ENCODE measurements at regions not wholly inside any gene's neighbourhood (a gene's known extent, or its start where the extent isn't known, plus 50 kb on each side); places are given as distances from the start of the nearest gene placed in this dataset.

DNA sequence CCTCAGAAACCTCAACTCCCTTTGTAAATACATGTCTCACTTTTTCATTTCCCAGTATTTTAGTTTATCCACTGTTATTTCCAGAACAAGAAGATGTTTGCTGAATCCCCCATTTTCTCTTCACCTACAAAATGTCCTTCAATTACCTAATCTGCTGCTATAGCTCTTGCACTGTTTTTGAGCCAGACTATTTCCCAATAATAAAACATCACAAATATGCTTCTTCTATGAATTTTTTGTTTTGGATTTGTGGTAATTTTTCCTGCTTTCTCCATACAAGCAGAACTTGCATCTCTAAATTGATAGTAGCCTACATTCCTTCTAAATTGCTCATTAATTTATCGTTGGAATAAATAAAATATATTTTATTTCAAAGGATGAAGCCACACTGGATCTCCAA is 199.6 kb upstream of the C1orf87 start:
- Histone ChIP-seq H3K27me3 (ENCODE audit: control insufficient read depth in 4 of 4, insufficient read depth in 4 of 4, low read length in 3 of 4) (no peaks in the 10 kb centered on the region), H3K27ac (ENCODE audit: low read depth in 1 of 2, low read length in 2 of 2) (no peak overlapping the region), H3K9me3 (ENCODE audit: control insufficient read depth in 4 of 4, low read length in 3 of 4) (no peaks in the 10 kb centered on the region), H3K36me3 (ENCODE audit: control insufficient read depth in 4 of 4, insufficient read depth in 3 of 4, low read depth in 1 of 4, low read length in 3 of 4) (no peaks in the 10 kb centered on the region), H3K4me3 (ENCODE audit: low read depth in 1 of 3, low read length in 3 of 3) (no peak overlapping the region), H3K9ac (ENCODE audit: low read depth in 1 of 2, low read length in 2 of 2) (no peak overlapping the region), H3K4me1 (ENCODE audit: control insufficient read depth in 4 of 4, insufficient read depth in 4 of 4, low read length in 3 of 4) (peaks cover 5 to 33% (median 25%) of the 10 kb centered on the region in 4 donors)
- 86% methylated on average over 1 of the region's 1 CpG for WGBS
- no peak for DNase-seq (ENCODE audit: low spot score)
- no peak for TF ChIP-seq HNF4A (conservative IDR thresholded peaks at IDR 0.05)
- no peak for TF ChIP-seq GABPA (IDR thresholded peaks at IDR 0.05 in 1 of 2, conservative IDR thresholded peaks at IDR 0.05 in 1 of 2)
- TF ChIP-seq JUND (IDR thresholded peaks at IDR 0.05) = no peak
- TF ChIP-seq TAF1 (conservative IDR thresholded peaks at IDR 0.05) = no peak
- TF ChIP-seq FOXA2 (IDR thresholded peaks at IDR 0.05) = no peak
- peak; percentile 19 for TF ChIP-seq YY1 (IDR thresholded peaks at IDR 0.05)
- no peak for TF ChIP-seq CTCF (IDR thresholded peaks at IDR 0.05; ENCODE audit: low read depth, low read length, missing input control)

DNA sequence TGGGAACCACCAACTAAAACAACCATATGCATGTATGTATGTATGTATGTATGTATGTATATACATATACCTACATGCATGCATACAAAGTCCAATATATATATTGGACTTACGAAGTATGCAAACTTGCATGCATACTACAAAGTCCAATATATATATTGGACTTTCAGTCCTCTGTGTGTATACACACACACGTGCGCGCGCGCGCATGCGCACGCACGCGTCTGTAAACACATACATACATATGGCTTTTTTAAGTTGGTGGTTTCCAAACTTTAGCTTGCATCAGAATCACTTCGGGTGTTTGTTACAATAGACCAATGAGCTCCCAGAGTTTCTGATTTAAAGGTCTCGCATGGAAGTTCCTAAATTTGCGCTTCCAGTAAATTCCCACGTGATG is 197.5 kb upstream of the C1orf87 start:
- DNase-seq (ENCODE audit: low spot score) = no peak
- Histone ChIP-seq H3K9ac (ENCODE audit: low read depth in 1 of 2, low read length in 2 of 2) (no peak overlapping the region), H3K36me3 (ENCODE audit: control insufficient read depth in 4 of 4, insufficient read depth in 3 of 4, low read depth in 1 of 4, low read length in 3 of 4) (no peaks in the 10 kb centered on the region), H3K4me1 (ENCODE audit: control insufficient read depth in 4 of 4, insufficient read depth in 4 of 4, low read length in 3 of 4) (peaks cover 1 to 32% (median 28%) of the 10 kb centered on the region in 4 donors), H3K27me3 (ENCODE audit: control insufficient read depth in 4 of 4, insufficient read depth in 4 of 4, low read length in 3 of 4) (no peaks in the 10 kb centered on the region), H3K27ac (ENCODE audit: low read depth in 1 of 2, low read length in 2 of 2) (no peak overlapping the region), H3K9me3 (ENCODE audit: control insufficient read depth in 4 of 4, low read length in 3 of 4) (no peaks in the 10 kb centered on the region), H3K4me3 (ENCODE audit: low read depth in 1 of 3, low read length in 3 of 3) (no peak overlapping the region)
- TF ChIP-seq JUND (IDR thresholded peaks at IDR 0.05) (no peak), ATF3 (IDR thresholded peaks at IDR 0.05) (no peak), FOXA1 (IDR thresholded peaks at IDR 0.05) (no peak), YY1 (IDR thresholded peaks at IDR 0.05) (no peak), ZBTB33 (IDR thresholded peaks at IDR 0.05) (no peak), HNF4A (conservative IDR thresholded peaks at IDR 0.05) (no peak), FOXA2 (IDR thresholded peaks at IDR 0.05) (no peak), HNF4G (IDR thresholded peaks at IDR 0.05) (no peak), MAX (IDR thresholded peaks at IDR 0.05) (no peak), RXRA (IDR thresholded peaks at IDR 0.05) (no peak), GABPA (IDR thresholded peaks at IDR 0.05 in 1 of 2, conservative IDR thresholded peaks at IDR 0.05 in 1 of 2) (no peak), RAD21 (IDR thresholded peaks at IDR 0.05) (no peak)
- 93% methylated on average over 15 of the region's 15 CpGs for WGBS

DNA sequence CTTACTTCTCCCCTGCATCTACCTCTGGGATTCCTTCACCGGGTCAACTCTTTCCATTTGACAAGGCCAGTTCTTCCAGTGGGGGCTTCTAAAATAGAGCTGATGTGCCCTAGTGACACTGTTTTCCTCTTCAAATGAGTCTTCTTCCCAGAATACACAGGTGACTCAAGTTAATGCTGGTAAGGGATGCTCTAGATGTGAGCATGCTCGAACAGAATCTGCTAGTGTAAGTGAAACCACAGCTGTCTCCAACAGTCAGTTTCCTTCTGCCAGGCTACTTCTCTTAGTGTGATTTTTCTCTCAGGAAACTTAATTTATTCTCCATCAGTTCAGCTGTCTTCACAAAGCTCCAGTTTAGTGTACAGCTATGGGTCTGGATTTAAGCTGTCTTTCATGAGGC is 194.9 kb upstream of the C1orf87 start:
- Histone ChIP-seq H3K9me3 (ENCODE audit: control insufficient read depth in 4 of 4, low read length in 3 of 4) (no peaks in the 10 kb centered on the region), H3K4me1 (ENCODE audit: control insufficient read depth in 4 of 4, insufficient read depth in 4 of 4, low read length in 3 of 4) (peaks cover under 1 to 18% (median 13%) of the 10 kb centered on the region in 4 donors), H3K36me3 (ENCODE audit: control insufficient read depth in 4 of 4, insufficient read depth in 3 of 4, low read depth in 1 of 4, low read length in 3 of 4) (no peaks in the 10 kb centered on the region), H3K27me3 (ENCODE audit: control insufficient read depth in 4 of 4, insufficient read depth in 4 of 4, low read length in 3 of 4) (no peaks in the 10 kb centered on the region), H3K4me3 (ENCODE audit: low read depth in 1 of 3, low read length in 3 of 3) (no peak overlapping the region), H3K9ac (ENCODE audit: low read depth in 1 of 2, low read length in 2 of 2) (no peak overlapping the region), H3K27ac (ENCODE audit: low read depth in 1 of 2, low read length in 2 of 2) (no peak overlapping the region)
- DNase-seq (ENCODE audit: low spot score) = no peak
- no peak for TF ChIP-seq RXRA (IDR thresholded peaks at IDR 0.05)
- no peak for TF ChIP-seq HNF4A (conservative IDR thresholded peaks at IDR 0.05)
- TF ChIP-seq ATF3 (IDR thresholded peaks at IDR 0.05) = no peak
- no peak for TF ChIP-seq GABPA (IDR thresholded peaks at IDR 0.05 in 1 of 2, conservative IDR thresholded peaks at IDR 0.05 in 1 of 2)
- no peak for TF ChIP-seq JUND (IDR thresholded peaks at IDR 0.05)
- no peak for TF ChIP-seq YY1 (IDR thresholded peaks at IDR 0.05)
- TF ChIP-seq TAF1 (conservative IDR thresholded peaks at IDR 0.05) = no peak
- TF ChIP-seq NR2F2 (IDR thresholded peaks at IDR 0.05) = no peak
- no peak for TF ChIP-seq FOXA1 (IDR thresholded peaks at IDR 0.05)
- 93% methylated on average over 2 of the region's 2 CpGs for WGBS
